ENCODE measurements at regions not wholly inside any gene's neighbourhood (a gene's known extent, or its start where the extent isn't known, plus 50 kb on each side); places are given as distances from the start of the nearest gene placed in this dataset.

DNA sequence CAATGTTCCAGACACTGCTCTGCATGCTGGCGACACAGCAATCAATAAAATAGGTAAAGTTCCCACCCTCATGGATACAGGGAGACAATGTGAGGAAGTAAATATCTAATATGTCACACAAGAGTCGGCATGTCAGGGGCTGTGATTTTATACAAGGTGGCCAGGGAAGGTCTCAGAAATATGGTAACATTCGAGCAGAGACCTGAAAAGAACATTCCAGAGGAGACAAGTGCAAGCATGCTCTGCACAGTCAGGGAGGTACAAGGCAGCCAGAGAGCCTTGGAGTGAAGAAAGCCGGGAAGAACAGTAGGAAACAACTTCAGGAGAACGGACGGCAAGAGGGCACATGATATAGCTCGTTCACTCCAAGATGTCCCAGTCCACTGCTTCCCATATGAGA is 89.2 kb upstream of the ZNF462 start:
- H3K27ac ChIP-seq (ENCODE audit: control insufficient read depth, insufficient read depth, low read length), result peak overlapping the region; percentile 35
- no peak for TF ChIP-seq EZH2 (IDR thresholded peaks at IDR 0.05; ENCODE audit: low read length)
- TF ChIP-seq, protein P1, sequence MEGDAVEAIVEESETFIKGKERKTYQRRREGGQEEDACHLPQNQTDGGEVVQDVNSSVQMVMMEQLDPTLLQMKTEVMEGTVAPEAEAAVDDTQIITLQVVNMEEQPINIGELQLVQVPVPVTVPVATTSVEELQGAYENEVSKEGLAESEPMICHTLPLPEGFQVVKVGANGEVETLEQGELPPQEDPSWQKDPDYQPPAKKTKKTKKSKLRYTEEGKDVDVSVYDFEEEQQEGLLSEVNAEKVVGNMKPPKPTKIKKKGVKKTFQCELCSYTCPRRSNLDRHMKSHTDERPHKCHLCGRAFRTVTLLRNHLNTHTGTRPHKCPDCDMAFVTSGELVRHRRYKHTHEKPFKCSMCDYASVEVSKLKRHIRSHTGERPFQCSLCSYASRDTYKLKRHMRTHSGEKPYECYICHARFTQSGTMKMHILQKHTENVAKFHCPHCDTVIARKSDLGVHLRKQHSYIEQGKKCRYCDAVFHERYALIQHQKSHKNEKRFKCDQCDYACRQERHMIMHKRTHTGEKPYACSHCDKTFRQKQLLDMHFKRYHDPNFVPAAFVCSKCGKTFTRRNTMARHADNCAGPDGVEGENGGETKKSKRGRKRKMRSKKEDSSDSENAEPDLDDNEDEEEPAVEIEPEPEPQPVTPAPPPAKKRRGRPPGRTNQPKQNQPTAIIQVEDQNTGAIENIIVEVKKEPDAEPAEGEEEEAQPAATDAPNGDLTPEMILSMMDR (optimal IDR thresholded peaks at IDR 0.05 in 1 of 3, IDR thresholded peaks at IDR 0.05 in 1 of 3, conservative IDR thresholded peaks at IDR 0.05 in 1 of 3; ENCODE audit: extremely low read depth in 1 of 3, insufficient read depth in 2 of 3, low read length in 3 of 3), result no peak
- no peak overlapping the region for H3K9ac ChIP-seq (ENCODE audit: control insufficient read depth, extremely low read depth, insufficient read depth, low read length)
- no peak overlapping the region for H3K4me3 ChIP-seq (ENCODE audit: control insufficient read depth in 2 of 3, extremely low read depth in 1 of 3, insufficient read depth in 2 of 3, low read depth in 1 of 3, low read length in 3 of 3)
- peaks cover 17% of the 10 kb centered on the region for H3K4me1 ChIP-seq (ENCODE audit: control insufficient read depth, extremely low read depth, insufficient read depth, low read length)
- peak overlapping the region; percentile 65 for H3K4me2 ChIP-seq (ENCODE audit: control insufficient read depth, extremely low read depth, insufficient read depth, low read depth, low read length)
- no peaks in the 10 kb centered on the region for H3K9me3 ChIP-seq (ENCODE audit: control insufficient read depth, low read depth, low read length)
- peak; percentile 26 for DNase-seq (ENCODE audit: low read depth, low spot score)
- no peaks in the 10 kb centered on the region for H3K9me1 ChIP-seq (ENCODE audit: control insufficient read depth, extremely low read depth, insufficient read depth, low read length)
- dilution Hi-C loops (cut with MboI; ENCODE audit: extremely low pct_ligation_motif_present, low sequenced_read_pairs), result no loop called here
- peak; percentile 96 for FAIRE-seq
- H3K27me3 ChIP-seq (ENCODE audit: control insufficient read depth, extremely low read depth, insufficient read depth, low read length), result no peaks in the 10 kb centered on the region
- H3K36me3 ChIP-seq (ENCODE audit: control insufficient read depth in 2 of 2, extremely low read depth in 1 of 2, insufficient read depth in 2 of 2, low read length in 2 of 2), result no peaks in the 10 kb centered on the region
- H2AFZ ChIP-seq (ENCODE audit: control insufficient read depth, low read length), result peak overlapping the region; percentile 55
- no peaks in the 10 kb centered on the region for H4K20me1 ChIP-seq (ENCODE audit: control insufficient read depth, extremely low read depth, insufficient read depth, low read length)
- no peaks in the 10 kb centered on the region for H3K79me2 ChIP-seq (ENCODE audit: control insufficient read depth, insufficient read depth, low read length)

DNA sequence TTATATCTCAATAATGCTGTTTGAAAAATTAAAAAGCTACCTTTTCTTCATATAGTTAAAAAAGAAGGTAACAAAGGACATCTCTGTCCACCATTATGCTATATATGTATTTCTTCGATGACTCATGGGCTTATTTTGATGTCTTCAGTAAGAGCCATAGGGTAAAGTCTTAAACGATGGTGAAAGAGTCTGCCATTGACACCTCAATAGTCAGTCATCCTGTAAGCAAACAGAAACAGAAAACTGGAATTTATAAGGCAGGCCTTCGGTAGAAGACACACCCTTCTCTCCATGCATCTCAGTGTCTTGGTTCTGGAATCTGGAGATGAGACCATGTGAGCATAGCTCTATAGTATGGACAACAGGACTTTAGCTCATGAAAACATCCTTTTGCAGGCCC is 87.0 kb upstream of the ZNF462 start:
- Histone ChIP-seq H3K9me1 (ENCODE audit: control insufficient read depth, extremely low read depth, insufficient read depth, low read length) (no peaks in the 10 kb centered on the region), H3K27ac (ENCODE audit: control insufficient read depth, insufficient read depth, low read length) (no peak overlapping the region), H3K4me2 (ENCODE audit: control insufficient read depth, extremely low read depth, insufficient read depth, low read depth, low read length) (no peak overlapping the region), H3K4me3 (ENCODE audit: control insufficient read depth in 2 of 3, extremely low read depth in 1 of 3, insufficient read depth in 2 of 3, low read depth in 1 of 3, low read length in 3 of 3) (no peak overlapping the region), H3K9ac (ENCODE audit: control insufficient read depth, extremely low read depth, insufficient read depth, low read length) (no peak overlapping the region), H2AFZ (ENCODE audit: control insufficient read depth, low read length) (no peak overlapping the region), H3K27me3 (ENCODE audit: control insufficient read depth, extremely low read depth, insufficient read depth, low read length) (no peaks in the 10 kb centered on the region), H4K20me1 (ENCODE audit: control insufficient read depth, extremely low read depth, insufficient read depth, low read length) (no peaks in the 10 kb centered on the region), H3K4me1 (ENCODE audit: control insufficient read depth, extremely low read depth, insufficient read depth, low read length) (peaks cover 17% of the 10 kb centered on the region), H3K9me3 (ENCODE audit: control insufficient read depth, low read depth, low read length) (no peaks in the 10 kb centered on the region), H3K79me2 (ENCODE audit: control insufficient read depth, insufficient read depth, low read length) (no peaks in the 10 kb centered on the region), H3K36me3 (ENCODE audit: control insufficient read depth in 2 of 2, extremely low read depth in 1 of 2, insufficient read depth in 2 of 2, low read length in 2 of 2) (no peaks in the 10 kb centered on the region)
- TF ChIP-seq, protein P1 (optimal IDR thresholded peaks at IDR 0.05 in 1 of 3, IDR thresholded peaks at IDR 0.05 in 1 of 3, conservative IDR thresholded peaks at IDR 0.05 in 1 of 3; ENCODE audit: extremely low read depth in 1 of 3, insufficient read depth in 2 of 3, low read length in 3 of 3), result no peak
- no peak for TF ChIP-seq EZH2 (IDR thresholded peaks at IDR 0.05; ENCODE audit: low read length)
- dilution Hi-C loops (cut with MboI; ENCODE audit: extremely low pct_ligation_motif_present, low sequenced_read_pairs), result no loop called here
- DNase-seq (ENCODE audit: low read depth, low spot score) (no peak), FAIRE-seq (peak; percentile 13)
